WERI-Rb-1 (cell line): ENCODE measurements at regions not wholly inside any gene's neighbourhood (a gene's known extent, or its start where the extent isn't known, plus 50 kb on each side); places are given as distances from the start of the nearest gene placed in this dataset.

Experiments used
- DNase-seq: peaks from one replicate; pipeline ENCODE4 v3.0.0-alpha.2; 2020
- H3K27ac ChIP-seq: fragments of 250-450 bp; sonication (Bioruptor Pico); 2 replicates; pipeline ENCODE4 v1.5.1; 2020; ENCODE audit warnings: mild to moderate bottlenecking, moderate library complexity
- H3K27me3 ChIP-seq: fragments of 250-450 bp; sonication (Bioruptor Pico); 2 replicates; pipeline ENCODE4 v1.5.1; 2021; ENCODE audit warnings: mild to moderate bottlenecking, low read depth, moderate library complexity; ENCODE audit not compliant: insufficient read depth, severe bottlenecking
- H3K36me3 ChIP-seq: fragments of 250-450 bp; sonication (Bioruptor Pico); 2 replicates; pipeline ENCODE4 v1.5.1; 2020; ENCODE audit warnings: mild to moderate bottlenecking, moderate library complexity
- H3K4me3 ChIP-seq: 2 replicates; pipeline ENCODE4 v1.5.1; 2011; ENCODE audit warnings: low read depth, mild to moderate bottlenecking, control low read depth, low read length
- H3K9me3 ChIP-seq: fragments of 250-450 bp; sonication (Bioruptor Pico); 2 replicates; pipeline ENCODE4 v1.5.1; 2021; ENCODE audit warnings: mild to moderate bottlenecking, moderate library complexity; ENCODE audit not compliant: severe bottlenecking
- TF ChIP-seq, protein P1 (sequence below): IDR thresholded peaks from 2 replicates; pipeline ENCODE4 v1.5.1; 2011; ENCODE audit warnings: low read depth, mild to moderate bottlenecking, control low read depth, inconsistent platforms, low read length

DNA sequence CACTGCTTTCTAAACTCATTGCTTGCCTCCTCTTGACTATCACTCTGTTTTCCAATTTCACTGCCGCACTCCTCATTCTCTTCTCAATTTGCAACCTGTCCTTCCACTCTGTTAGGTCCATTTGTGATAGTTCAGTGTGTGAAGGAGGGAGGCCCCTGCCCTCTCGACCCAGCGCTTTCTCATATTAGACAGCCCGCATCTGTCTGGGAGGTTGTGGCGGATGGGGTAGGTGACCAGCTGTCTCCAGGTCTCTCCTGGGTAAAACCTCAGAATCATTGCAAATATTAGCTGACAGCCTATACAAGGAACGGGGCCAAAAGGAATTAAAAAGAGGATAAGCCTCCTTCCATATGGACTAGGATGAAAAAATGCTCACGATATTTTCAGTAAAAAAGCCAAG lies 358.3 kb downstream of the SHQ1 start:
- TF ChIP-seq, protein P1, sequence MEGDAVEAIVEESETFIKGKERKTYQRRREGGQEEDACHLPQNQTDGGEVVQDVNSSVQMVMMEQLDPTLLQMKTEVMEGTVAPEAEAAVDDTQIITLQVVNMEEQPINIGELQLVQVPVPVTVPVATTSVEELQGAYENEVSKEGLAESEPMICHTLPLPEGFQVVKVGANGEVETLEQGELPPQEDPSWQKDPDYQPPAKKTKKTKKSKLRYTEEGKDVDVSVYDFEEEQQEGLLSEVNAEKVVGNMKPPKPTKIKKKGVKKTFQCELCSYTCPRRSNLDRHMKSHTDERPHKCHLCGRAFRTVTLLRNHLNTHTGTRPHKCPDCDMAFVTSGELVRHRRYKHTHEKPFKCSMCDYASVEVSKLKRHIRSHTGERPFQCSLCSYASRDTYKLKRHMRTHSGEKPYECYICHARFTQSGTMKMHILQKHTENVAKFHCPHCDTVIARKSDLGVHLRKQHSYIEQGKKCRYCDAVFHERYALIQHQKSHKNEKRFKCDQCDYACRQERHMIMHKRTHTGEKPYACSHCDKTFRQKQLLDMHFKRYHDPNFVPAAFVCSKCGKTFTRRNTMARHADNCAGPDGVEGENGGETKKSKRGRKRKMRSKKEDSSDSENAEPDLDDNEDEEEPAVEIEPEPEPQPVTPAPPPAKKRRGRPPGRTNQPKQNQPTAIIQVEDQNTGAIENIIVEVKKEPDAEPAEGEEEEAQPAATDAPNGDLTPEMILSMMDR: no peak
- peak overlapping the region; percentile 83 for H3K27ac ChIP-seq
- H3K27me3 ChIP-seq: no peaks in the 10 kb centered on the region
- H3K36me3 ChIP-seq: no peaks in the 10 kb centered on the region
- DNase-seq: peak; percentile 84
- no peaks in the 10 kb centered on the region for H3K9me3 ChIP-seq
- peak overlapping the region; percentile 17 for H3K4me3 ChIP-seq

DNA sequence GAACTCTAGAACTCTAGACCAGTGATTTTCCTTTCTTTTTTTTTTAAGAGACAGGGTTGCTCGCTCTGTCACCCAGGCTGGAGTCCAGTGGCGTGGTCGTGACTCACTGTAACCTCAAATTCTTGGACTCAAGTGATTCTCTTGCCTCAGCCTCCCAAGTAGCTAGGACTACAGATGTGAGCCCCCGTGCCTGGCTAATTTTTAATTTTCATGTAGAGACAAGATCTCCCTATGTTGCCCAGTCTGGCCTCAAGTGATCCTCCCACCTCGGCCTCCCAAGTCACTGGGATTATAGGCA lies 359.6 kb downstream of the SHQ1 start:
- no peaks in the 10 kb centered on the region for H3K27me3 ChIP-seq
- no peaks in the 10 kb centered on the region for H3K9me3 ChIP-seq
- DNase-seq: no peak
- no peak overlapping the region for H3K4me3 ChIP-seq
- H3K27ac ChIP-seq: no peak overlapping the region; the same call in 1 of the 2 replicates
- no peaks in the 10 kb centered on the region for H3K36me3 ChIP-seq
- TF ChIP-seq, protein P1: no peak

DNA sequence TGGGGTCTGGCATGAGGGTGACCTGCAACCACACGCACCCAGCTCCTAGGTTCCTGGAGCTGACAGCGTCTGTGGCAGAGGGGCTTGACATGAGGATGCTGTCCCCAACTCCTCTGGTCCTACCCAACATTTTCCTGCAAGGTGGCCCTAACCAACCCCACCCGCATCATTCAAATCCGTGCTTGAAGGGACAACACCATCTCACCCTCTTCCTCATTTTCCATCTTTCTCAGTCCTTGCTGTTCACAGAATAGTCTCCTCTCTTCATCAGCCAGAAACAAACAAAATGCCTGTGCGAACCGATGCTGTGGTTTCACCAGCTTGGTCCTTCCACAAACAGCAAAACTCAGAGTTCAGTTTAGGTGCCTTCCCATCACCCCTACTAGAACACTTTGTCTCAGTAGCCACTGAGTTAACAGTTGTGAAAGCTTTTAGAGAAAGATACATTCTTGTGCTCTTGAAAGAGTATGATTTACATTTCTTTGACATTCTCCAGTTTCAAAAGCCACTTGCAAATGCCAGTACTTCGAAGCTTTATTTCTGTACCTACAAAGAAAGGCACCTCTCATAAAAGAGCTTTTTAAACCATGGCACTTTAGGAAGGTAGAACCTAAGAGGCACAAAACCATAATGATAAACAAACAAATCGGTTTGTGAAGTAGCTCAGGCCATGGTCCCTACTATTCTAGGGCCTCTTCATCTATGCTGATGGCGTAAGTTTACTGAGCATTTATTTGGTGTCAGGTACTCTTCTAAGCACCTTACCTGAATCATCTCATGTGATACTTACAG lies 360.1 kb downstream of the SHQ1 start:
- no peak for DNase-seq
- H3K27ac ChIP-seq: no peak overlapping the region
- H3K9me3 ChIP-seq: no peaks in the 10 kb centered on the region
- no peaks in the 10 kb centered on the region for H3K36me3 ChIP-seq
- H3K4me3 ChIP-seq: no peak overlapping the region
- no peaks in the 10 kb centered on the region for H3K27me3 ChIP-seq
- TF ChIP-seq, protein P1: no peak

DNA sequence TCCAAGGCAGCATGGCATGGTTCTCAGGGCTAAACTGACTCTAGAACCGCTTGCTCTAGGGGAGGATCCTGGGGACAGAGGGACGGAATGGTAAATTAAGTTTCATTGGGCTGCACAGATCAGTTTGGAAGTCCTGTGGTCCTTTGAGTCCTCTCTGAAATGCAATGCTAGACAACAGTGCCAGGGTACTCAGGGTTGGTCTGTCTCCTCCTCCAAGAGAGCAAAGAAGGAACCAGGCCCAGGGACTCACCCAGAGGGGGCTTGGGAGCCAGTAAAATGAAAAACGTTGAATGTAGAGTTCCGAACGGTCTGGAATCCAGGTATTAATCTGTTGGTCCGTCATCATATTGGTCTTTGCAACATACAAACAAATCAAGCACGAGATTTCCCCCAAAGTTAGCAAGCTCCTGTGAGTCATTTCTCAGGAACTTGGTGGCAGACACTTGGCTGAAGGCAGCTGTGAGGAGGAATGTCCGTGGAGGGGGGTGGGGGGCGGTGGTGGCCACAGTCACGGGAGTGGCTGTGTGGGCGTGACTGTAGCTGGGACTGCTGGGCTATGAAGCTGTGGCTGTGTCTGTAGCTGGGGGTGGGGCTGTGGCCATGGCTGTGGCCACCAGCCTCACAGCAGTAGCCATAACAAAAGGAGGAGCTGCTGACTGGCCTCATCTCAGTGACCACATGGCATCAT lies 361.0 kb downstream of the SHQ1 start:
- TF ChIP-seq, protein P1: no peak
- Histone ChIP-seq H3K9me3 (no peaks in the 10 kb centered on the region), H3K4me3 (no peak overlapping the region), H3K27ac (no peak overlapping the region), H3K27me3 (no peaks in the 10 kb centered on the region), H3K36me3 (no peaks in the 10 kb centered on the region)
- DNase-seq: no peak

DNA sequence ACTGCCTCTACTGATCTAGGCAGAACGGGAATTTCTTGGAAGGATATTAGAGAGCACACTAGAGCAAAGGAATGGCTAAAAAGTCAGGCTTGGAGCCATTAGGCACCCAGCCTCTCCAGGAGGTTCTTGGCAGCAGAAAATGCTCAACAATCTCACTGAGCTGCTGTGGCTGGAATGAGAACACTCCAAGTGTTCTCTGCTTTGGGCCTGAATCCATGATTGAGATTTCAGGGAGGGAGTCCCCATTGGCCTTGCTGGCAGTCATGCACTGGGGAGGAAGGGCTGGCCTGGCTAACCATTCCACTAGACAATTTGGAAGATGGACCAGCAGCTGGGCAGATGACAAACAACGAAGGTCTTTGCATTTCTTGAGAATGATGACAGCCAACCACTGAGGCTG lies 362.6 kb downstream of the SHQ1 start:
- Histone ChIP-seq H3K36me3 (no peaks in the 10 kb centered on the region), H3K9me3 (no peaks in the 10 kb centered on the region), H3K27me3 (no peaks in the 10 kb centered on the region), H3K27ac (no peak overlapping the region), H3K4me3 (no peak overlapping the region)
- no peak for DNase-seq
- TF ChIP-seq, protein P1: no peak
